Colonic mucosa (tissue), 4 donors: ENCODE measurements at regions not wholly inside any gene's neighbourhood (a gene's known extent, or its start where the extent isn't known, plus 50 kb on each side); places are given as distances from the start of the nearest gene placed in this dataset.

ENCODE experiments used
- DNase-seq: peaks from one replicate; pipeline ENCODE4 v3.0.0-alpha.2; 2020
- H3K27ac ChIP-seq: fragments of 200-600 bp; one replicate; pipeline ENCODE4 v1.8.0; 2021
- H3K27me3 ChIP-seq: fragments of 200-600 bp; one replicate; pipeline ENCODE4 v1.8.0; 2021
- H3K36me3 ChIP-seq: fragments of 200-600 bp; one replicate; pipeline ENCODE4 v1.8.0; 2021
- H3K4me1 ChIP-seq: fragments of 200-600 bp; one replicate; pipeline ENCODE4 v1.8.0; 2021; ENCODE audit warnings: mild to moderate bottlenecking
- H3K4me3 ChIP-seq: fragments of 200-600 bp; one replicate; pipeline ENCODE4 v1.8.0; 2021
- H3K9ac ChIP-seq, 2 donors: one replicate each; pipeline ENCODE4 v1.7.0; 2013; ENCODE audit warnings: control low read depth in 2 of 2, low read depth in 2 of 2, low read length in 2 of 2
- H3K9me3 ChIP-seq: fragments of 200-600 bp; one replicate; pipeline ENCODE4 v1.8.0; 2021
- CTCF ChIP-seq: fragments of 200-600 bp; IDR thresholded peaks from one replicate; pipeline ENCODE4 v1.8.0; 2022; ENCODE audit warnings: antibody characterized with exemption, mild to moderate bottlenecking
- intact Hi-C: fragments of 100-400 bp; cut with DNase I; formaldehyde crosslinking; loops from one replicate; pipeline ENCODE4 v1.14.1; 2022
- donor health status: healthy.
- donor health status: DM: no; HTN: no; CAD: no.
- donor health status: DM: no; HTN: no; CAD: no.

- DNase-seq: no peak
- no peak for TF ChIP-seq CTCF
- Histone ChIP-seq H3K36me3 (no peaks in the 10 kb centered on the region), H3K27me3 (no peaks in the 10 kb centered on the region), H3K27ac (no peak overlapping the region), H3K9me3 (no peaks in the 10 kb centered on the region), H3K9ac (no peak overlapping the region), H3K4me3 (no peak overlapping the region), H3K4me1 (no peaks in the 10 kb centered on the region)
- intact Hi-C loops: no loop called here
Measured at GRCh38 chr5:57618767-57619381, 136.3 kb upstream of the ACTBL2 start.

GRCh38 chr5:57613741-57614140 is 131.1 kb upstream of the ACTBL2 start:
- no peak for TF ChIP-seq CTCF
- Histone ChIP-seq H3K27ac (no peak overlapping the region), H3K4me3 (no peak overlapping the region), H3K9ac (no peak overlapping the region), H3K36me3 (no peaks in the 10 kb centered on the region), H3K27me3 (no peaks in the 10 kb centered on the region), H3K9me3 (no peaks in the 10 kb centered on the region), H3K4me1 (no peaks in the 10 kb centered on the region)
- DNase-seq: no peak
- intact Hi-C loops: no loop called here

GRCh38 chr5:57611177-57611576 is 128.6 kb upstream of the ACTBL2 start:
- H3K9me3 ChIP-seq: no peaks in the 10 kb centered on the region
- no peaks in the 10 kb centered on the region for H3K27me3 ChIP-seq
- H3K36me3 ChIP-seq: no peaks in the 10 kb centered on the region
- no peak for TF ChIP-seq CTCF
- intact Hi-C loops: no loop called here
- H3K4me1 ChIP-seq: no peaks in the 10 kb centered on the region
- H3K4me3 ChIP-seq: no peak overlapping the region
- H3K9ac ChIP-seq: no peak overlapping the region
- H3K27ac ChIP-seq: no peak overlapping the region
- no peak for DNase-seq

GRCh38 chr5:57608542-57608941 is 125.9 kb upstream of the ACTBL2 start:
- H3K36me3 ChIP-seq: no peaks in the 10 kb centered on the region
- no peaks in the 10 kb centered on the region for H3K27me3 ChIP-seq
- no peak overlapping the region for H3K9ac ChIP-seq
- TF ChIP-seq CTCF: no peak
- no peaks in the 10 kb centered on the region for H3K9me3 ChIP-seq
- no peak overlapping the region for H3K4me3 ChIP-seq
- intact Hi-C loops: no loop called here
- no peak for DNase-seq
- no peaks in the 10 kb centered on the region for H3K4me1 ChIP-seq
- H3K27ac ChIP-seq: no peak overlapping the region

- no peak for DNase-seq
- no peaks in the 10 kb centered on the region for H3K36me3 ChIP-seq
- no peak overlapping the region for H3K9ac ChIP-seq
- H3K9me3 ChIP-seq: no peaks in the 10 kb centered on the region
- H3K27me3 ChIP-seq: no peaks in the 10 kb centered on the region
- H3K27ac ChIP-seq: no peak overlapping the region
- no peak for TF ChIP-seq CTCF
- intact Hi-C loops: no loop called here
- no peak overlapping the region for H3K4me3 ChIP-seq
- H3K4me1 ChIP-seq: no peaks in the 10 kb centered on the region
Measured at GRCh38 chr5:57601996-57602395, 119.4 kb upstream of the ACTBL2 start.
